HG03175 (cell line): ENCODE measurements at regions not wholly inside any gene's neighbourhood (a gene's known extent, or its start where the extent isn't known, plus 50 kb on each side); places are given as distances from the start of the nearest gene placed in this dataset.

Experiments used
- ATAC-seq: cut with Tn5 transposase; IDR thresholded peaks from one replicate; pipeline ENCODE4 v1.9.1; 2021; ENCODE audit warnings: mild to moderate bottlenecking, moderate library complexity; ENCODE audit not compliant: unreplicated experiment

- no peak for ATAC-seq
Observed at GRCh38 chr11:32161293-32161692, 70.4 kb downstream of the RCN1 start.

GRCh38 chr11:32162351-32162750 is 71.5 kb downstream of the RCN1 start:
- ATAC-seq, result no peak

- no peak for ATAC-seq
Observed at GRCh38 chr11:32162906-32163305, 72.0 kb downstream of the RCN1 start.

GRCh38 chr11:32163557-32163956 is 72.7 kb downstream of the RCN1 start:
- no peak for ATAC-seq

GRCh38 chr11:32164836-32165235 is 74.0 kb downstream of the RCN1 start:
- ATAC-seq, result no peak

- ATAC-seq, result no peak
Observed at GRCh38 chr11:32168924-32169323, 78.0 kb downstream of the RCN1 start.

GRCh38 chr11:32171445-32171844 is 80.6 kb downstream of the RCN1 start:
- ATAC-seq, result no peak

GRCh38 chr11:32172041-32172847 is 81.4 kb downstream of the RCN1 start:
- ATAC-seq, result no peak

GRCh38 chr11:32172848-32173834 is 82.3 kb downstream of the RCN1 start:
- no peak for ATAC-seq

GRCh38 chr11:32173977-32174376 is 83.1 kb downstream of the RCN1 start:
- no peak for ATAC-seq

GRCh38 chr11:32176223-32176934 is 85.5 kb downstream of the RCN1 start:
- ATAC-seq, result peak; percentile 84

GRCh38 chr11:32178692-32179091 is 87.8 kb downstream of the RCN1 start:
- no peak for ATAC-seq

- ATAC-seq, result no peak
Observed at GRCh38 chr11:32183512-32183911, 92.6 kb downstream of the RCN1 start.

GRCh38 chr11:32184041-32184722 is 93.3 kb downstream of the RCN1 start:
- ATAC-seq, result no peak

- peak; percentile 42 for ATAC-seq
Observed at GRCh38 chr11:32184723-32185376, 94.0 kb downstream of the RCN1 start.

- ATAC-seq, result no peak
Observed at GRCh38 chr11:32186118-32186517, 95.2 kb downstream of the RCN1 start.

- no peak for ATAC-seq
Observed at GRCh38 chr11:32187111-32187510, 96.2 kb downstream of the RCN1 start.

GRCh38 chr11:32188785-32189184 is 97.9 kb downstream of the RCN1 start:
- ATAC-seq, result no peak

GRCh38 chr11:32196137-32196536 is 105.3 kb downstream of the RCN1 start:
- ATAC-seq, result no peak

GRCh38 chr11:32198053-32198452 is 107.2 kb downstream of the RCN1 start:
- ATAC-seq, result no peak
